HFF-Myc (cell line): ENCODE measurements at regions not wholly inside any gene's neighbourhood (a gene's known extent, or its start where the extent isn't known, plus 50 kb on each side); places are given as distances from the start of the nearest gene placed in this dataset.
"Not testable (repeated sequence)": the region's sequence is repeated elsewhere in the genome, so short reads cannot be mapped to it uniquely, and the experiment has no call there.

ENCODE experiments used
- DNase-seq: peaks from one replicate; pipeline ENCODE4 v3.0.0-alpha.2; 2011; ENCODE audit warnings: low read depth; ENCODE audit errors: extremely low read depth
- H3K4me3 ChIP-seq: replicated peaks from 2 replicates; pipeline ENCODE4 v1.5.1; 2011; ENCODE audit warnings: low read depth, mild to moderate bottlenecking, control low read depth, low read length
- TF ChIP-seq, protein P1 (sequence below): IDR thresholded peaks from 2 replicates; pipeline ENCODE4 v1.5.1; 2012; ENCODE audit warnings: mild to moderate bottlenecking, low read depth, low read length, control low read depth; ENCODE audit errors: missing control alignments

- H3K4me3 ChIP-seq, result no peak overlapping the region
Measured at GRCh38 chr10:38209332-38209731, 115.2 kb downstream of the ZNF37A start.

GRCh38 chr10:38209748-38210147, 115.6 kb downstream of the ZNF37A start:
- H3K4me3 ChIP-seq, DNase-seq: not testable (repeated sequence)

More at GRCh38 chr10:38209332-38209731, 115.2 kb downstream of the ZNF37A start:
- TF ChIP-seq, protein P1, sequence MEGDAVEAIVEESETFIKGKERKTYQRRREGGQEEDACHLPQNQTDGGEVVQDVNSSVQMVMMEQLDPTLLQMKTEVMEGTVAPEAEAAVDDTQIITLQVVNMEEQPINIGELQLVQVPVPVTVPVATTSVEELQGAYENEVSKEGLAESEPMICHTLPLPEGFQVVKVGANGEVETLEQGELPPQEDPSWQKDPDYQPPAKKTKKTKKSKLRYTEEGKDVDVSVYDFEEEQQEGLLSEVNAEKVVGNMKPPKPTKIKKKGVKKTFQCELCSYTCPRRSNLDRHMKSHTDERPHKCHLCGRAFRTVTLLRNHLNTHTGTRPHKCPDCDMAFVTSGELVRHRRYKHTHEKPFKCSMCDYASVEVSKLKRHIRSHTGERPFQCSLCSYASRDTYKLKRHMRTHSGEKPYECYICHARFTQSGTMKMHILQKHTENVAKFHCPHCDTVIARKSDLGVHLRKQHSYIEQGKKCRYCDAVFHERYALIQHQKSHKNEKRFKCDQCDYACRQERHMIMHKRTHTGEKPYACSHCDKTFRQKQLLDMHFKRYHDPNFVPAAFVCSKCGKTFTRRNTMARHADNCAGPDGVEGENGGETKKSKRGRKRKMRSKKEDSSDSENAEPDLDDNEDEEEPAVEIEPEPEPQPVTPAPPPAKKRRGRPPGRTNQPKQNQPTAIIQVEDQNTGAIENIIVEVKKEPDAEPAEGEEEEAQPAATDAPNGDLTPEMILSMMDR, result no peak
- DNase-seq, result no peak

GRCh38 chr10:38212460-38212859, 118.3 kb downstream of the ZNF37A start:
- DNase-seq, result no peak
- TF ChIP-seq, protein P1, result no peak
- H3K4me3 ChIP-seq, result no peak overlapping the region

DNA sequence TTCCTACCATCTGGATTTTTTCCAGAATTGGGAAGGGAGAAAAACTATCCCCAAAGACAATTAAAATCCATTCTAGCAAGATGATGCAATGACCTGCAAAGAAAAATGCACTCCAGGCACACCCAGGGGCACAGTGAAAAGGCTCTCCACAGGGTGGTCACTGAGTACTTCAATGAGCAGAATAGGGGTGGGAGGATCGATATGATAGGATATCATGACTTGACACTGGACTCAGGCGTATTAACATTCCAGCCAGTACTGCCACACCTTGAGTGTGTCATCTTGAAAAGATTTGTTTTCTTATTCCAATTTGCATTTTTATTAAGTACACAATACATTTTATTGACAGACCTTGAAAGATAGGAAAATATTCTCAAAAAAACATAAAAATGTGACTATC, 132.2 kb downstream of the ZNF37A start:
- no peak for DNase-seq
- TF ChIP-seq, protein P1, result no peak
- H3K4me3 ChIP-seq, result no peak overlapping the region

- H3K4me3 ChIP-seq, result no peak overlapping the region
- DNase-seq, result no peak
- TF ChIP-seq, protein P1, result no peak
Measured at GRCh38 chr10:38228394-38228793, 134.3 kb downstream of the ZNF37A start.

GRCh38 chr10:38238479-38238878, 144.3 kb downstream of the ZNF37A start:
- H3K4me3 ChIP-seq, DNase-seq: not testable (repeated sequence)

DNA sequence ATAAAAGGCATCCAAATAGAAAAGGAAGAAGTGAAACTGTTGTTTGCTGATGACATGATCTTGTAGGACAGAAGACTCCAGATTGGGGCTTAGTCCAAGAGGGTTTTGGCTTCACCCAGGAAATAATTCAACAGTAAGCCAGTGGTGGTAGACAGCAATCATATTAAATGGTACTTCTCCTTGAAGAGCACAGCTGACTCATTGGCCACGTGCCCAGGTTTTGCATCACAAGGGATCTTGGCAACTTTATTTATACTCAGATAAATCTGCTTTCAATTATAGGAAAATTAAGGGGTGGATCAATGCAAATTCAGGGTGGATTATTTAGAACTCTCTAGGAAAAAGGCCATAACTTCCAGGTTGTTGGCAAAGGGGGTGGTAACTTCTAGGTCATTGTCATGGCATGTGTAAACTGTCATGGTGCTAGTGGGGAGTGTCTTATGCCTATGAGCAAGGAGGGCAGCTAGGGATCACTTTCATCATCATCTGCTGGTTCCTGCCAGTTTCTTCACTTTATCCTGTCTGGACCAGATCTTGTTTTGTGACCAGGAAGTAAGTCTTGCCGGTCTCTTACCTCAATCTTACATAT, 148.0 kb downstream of the ZNF37A start:
- DNase-seq, result not testable (repeated sequence)

DNA sequence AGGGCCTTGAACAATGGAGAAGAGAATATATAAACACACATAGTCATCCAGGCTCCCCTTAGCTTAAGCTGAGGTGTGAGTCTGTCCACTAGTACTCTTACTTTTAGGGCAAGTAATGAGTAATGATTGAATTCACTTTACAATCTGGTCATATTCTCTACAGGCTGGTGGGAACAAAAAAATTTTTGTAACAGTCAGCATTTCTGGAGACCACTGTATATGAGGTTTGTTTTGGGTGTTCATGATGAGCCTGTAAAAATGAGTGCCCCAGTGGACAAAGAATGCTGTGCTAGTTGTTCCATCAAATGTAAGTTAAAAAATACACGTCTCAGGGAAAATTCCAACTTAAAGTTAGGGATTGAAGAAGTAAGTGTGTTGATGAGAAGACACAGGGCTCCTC, 154.0 kb downstream of the ZNF37A start:
- not testable (repeated sequence) for DNase-seq, H3K4me3 ChIP-seq

More for the DNA sequence above, 148.0 kb downstream of the ZNF37A start:
- H3K4me3 ChIP-seq, result not testable (repeated sequence)

DNA sequence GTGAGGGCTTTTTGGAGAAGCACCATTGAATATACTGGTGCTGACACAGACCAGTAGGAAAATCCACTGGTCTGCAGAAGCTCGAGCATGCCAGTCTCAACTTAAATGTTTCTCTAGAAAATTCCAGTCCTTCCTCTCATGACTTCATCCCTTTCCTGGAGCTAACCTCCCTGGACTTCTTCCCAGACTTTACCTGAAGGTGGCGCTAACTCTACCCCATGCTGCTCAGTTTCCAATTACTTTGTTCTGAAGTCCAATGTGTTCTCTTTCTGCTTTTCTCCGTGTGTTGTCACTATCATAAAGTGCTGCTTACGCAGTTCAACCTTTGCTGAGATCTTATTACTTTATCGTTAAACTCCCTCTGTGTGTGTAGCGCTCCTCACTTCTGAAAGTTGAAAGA, 158.4 kb downstream of the ZNF37A start:
- not testable (repeated sequence) for DNase-seq

GRCh38 chr10:38267555-38267954, 173.4 kb downstream of the ZNF37A start:
- DNase-seq, H3K4me3 ChIP-seq: not testable (repeated sequence)

More for the DNA sequence above, 158.4 kb downstream of the ZNF37A start:
- H3K4me3 ChIP-seq, result not testable (repeated sequence)

GRCh38 chr10:38271031-38271430, 176.9 kb downstream of the ZNF37A start:
- not testable (repeated sequence) for H3K4me3 ChIP-seq, DNase-seq

GRCh38 chr10:38274879-38275278, 180.7 kb downstream of the ZNF37A start:
- DNase-seq, result not testable (repeated sequence)

DNA sequence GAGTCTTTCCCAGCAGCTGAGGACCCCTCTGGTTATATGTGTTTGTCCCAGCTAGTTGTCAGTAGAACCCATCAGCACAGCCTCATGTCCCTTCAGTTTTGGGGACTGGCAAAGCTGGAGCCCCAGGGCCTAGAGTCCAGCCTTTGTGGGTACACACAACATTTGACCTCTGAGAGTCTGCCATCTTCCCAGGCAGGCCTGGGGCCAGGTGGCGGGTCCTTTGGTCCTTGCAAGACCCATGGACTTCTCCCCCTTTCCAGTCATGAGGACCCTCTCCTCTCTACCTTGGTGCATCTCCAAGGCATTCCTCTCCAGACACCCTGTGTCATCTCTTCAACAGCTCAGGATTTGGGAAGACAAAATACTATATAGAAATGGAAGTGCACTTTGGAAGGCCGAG, 198.4 kb downstream of the ZNF37A start:
- not testable (repeated sequence) for H3K4me3 ChIP-seq

More at GRCh38 chr10:38274879-38275278, 180.7 kb downstream of the ZNF37A start:
- H3K4me3 ChIP-seq, result not testable (repeated sequence)

GRCh38 chr10:38310111-38310510, 216.0 kb downstream of the ZNF37A start:
- not testable (repeated sequence) for H3K4me3 ChIP-seq, DNase-seq

More for the DNA sequence above, 198.4 kb downstream of the ZNF37A start:
- DNase-seq, result not testable (repeated sequence)
